ENCODE measurements at regions not wholly inside any gene's neighbourhood (a gene's known extent, or its start where the extent isn't known, plus 50 kb on each side); places are given as distances from the start of the nearest gene placed in this dataset.

DNA sequence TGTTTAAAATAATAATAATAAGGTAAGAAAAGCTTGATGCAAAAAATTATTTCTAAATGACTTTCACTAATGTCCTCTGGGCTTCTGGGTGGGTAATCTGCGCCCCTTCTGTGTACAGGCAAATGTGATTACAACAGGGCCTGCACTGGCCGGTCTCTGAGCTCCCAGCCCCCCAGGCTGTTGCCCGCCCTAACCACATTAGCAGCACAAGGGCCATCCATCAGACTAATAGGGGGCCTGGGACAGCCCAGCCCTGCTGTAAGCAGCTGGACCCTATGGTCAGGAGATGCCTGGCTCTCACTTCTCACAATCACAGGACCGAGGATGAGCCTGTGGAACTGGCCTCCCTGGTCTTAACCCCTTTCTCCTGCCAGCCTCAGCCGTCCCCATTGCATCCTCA lies 388.4 kb downstream of the BUD13 start:
- H3K4me3 ChIP-seq (ENCODE audit: low read depth, low read length) = no peak overlapping the region
- in situ Hi-C loops (cut with HindIII; ENCODE audit: low sequenced_read_pairs) = no loop called here
- DNase-seq (ENCODE audit: low read depth) = no peak
- TF ChIP-seq, protein P1, sequence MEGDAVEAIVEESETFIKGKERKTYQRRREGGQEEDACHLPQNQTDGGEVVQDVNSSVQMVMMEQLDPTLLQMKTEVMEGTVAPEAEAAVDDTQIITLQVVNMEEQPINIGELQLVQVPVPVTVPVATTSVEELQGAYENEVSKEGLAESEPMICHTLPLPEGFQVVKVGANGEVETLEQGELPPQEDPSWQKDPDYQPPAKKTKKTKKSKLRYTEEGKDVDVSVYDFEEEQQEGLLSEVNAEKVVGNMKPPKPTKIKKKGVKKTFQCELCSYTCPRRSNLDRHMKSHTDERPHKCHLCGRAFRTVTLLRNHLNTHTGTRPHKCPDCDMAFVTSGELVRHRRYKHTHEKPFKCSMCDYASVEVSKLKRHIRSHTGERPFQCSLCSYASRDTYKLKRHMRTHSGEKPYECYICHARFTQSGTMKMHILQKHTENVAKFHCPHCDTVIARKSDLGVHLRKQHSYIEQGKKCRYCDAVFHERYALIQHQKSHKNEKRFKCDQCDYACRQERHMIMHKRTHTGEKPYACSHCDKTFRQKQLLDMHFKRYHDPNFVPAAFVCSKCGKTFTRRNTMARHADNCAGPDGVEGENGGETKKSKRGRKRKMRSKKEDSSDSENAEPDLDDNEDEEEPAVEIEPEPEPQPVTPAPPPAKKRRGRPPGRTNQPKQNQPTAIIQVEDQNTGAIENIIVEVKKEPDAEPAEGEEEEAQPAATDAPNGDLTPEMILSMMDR (IDR thresholded peaks at IDR 0.05; ENCODE audit: low read depth, low read length, missing control alignments) = no peak

DNA sequence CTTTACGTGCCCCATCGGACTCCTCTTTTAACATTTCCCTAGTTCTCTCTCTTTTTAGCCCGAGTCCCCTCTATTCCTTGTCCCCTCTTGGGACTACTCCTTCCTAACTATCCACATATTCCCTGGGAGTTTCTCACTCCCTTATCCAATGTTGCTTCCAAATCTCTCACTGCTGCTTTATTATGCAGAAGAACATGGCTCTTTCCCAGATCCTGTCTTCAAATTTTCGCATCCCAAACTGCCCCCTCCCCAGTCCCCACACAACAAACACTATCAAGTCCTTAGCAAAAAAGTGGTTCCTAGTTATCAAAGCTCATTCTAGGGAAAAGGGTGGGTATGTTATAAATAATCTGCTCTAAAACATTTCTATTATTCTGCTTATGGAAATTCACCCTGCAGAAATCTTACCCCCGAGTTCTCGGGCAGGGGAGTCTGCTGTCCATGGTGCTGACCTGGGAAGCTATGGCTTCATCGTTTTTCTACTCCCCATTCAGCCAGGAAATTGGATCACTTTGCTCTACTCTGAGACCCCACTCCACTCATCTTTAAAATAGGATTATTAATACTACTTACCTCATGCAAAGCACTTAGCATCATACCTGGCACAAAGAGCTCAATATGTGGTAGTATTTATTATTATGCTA lies 393.5 kb downstream of the BUD13 start:
- TF ChIP-seq, protein P1 (IDR thresholded peaks at IDR 0.05; ENCODE audit: low read depth, low read length, missing control alignments) = no peak
- DNase-seq (ENCODE audit: low read depth) = peak; percentile 3
- H3K4me3 ChIP-seq (ENCODE audit: low read depth, low read length) = no peak overlapping the region
- in situ Hi-C loops (cut with HindIII; ENCODE audit: low sequenced_read_pairs) = no loop called here

DNA sequence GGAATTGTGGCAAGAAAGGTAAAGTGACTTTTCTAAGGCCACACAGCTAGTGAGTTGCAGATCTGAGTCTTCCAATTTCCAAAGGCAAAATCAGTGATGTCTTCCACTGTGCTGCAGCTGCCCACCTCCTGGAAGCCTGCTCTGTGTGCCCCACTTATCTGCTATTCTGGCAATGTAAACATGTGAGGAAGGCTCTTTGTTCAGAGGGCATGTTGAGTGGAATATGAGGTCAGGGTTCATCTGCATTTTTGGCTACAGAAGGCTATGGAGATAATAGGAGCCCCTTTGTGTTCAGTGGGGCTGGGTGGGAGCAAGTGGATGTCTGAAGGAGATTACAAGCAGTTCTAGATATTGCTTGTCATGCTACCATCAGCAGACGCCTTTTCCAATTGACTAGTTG lies 396.2 kb downstream of the BUD13 start:
- in situ Hi-C loops (cut with HindIII; ENCODE audit: low sequenced_read_pairs) = no loop called here
- TF ChIP-seq, protein P1 (IDR thresholded peaks at IDR 0.05; ENCODE audit: low read depth, low read length, missing control alignments) = no peak
- DNase-seq (ENCODE audit: low read depth) = no peak
- no peak overlapping the region for H3K4me3 ChIP-seq (ENCODE audit: low read depth, low read length)

DNA sequence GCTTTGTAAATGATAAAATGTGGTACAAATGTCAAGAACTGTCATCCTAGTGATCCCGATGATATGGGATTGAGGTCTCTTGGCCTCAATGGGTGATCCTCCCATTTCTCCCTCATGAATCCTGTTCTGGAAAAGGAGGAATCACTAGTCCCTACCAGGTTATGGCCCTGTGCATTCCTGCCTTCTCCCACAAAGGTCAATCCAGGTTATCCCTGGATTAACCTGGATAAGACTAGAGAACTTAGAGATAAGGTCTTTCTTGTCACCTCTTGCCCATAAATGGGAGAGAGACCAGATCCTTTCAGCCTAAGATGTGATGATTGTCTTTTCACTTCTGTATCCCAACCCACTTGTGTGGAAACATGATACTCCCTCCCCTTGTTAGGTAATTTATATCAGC lies 396.7 kb downstream of the BUD13 start:
- no peak overlapping the region for H3K4me3 ChIP-seq (ENCODE audit: low read depth, low read length)
- no peak for DNase-seq (ENCODE audit: low read depth)
- TF ChIP-seq, protein P1 (IDR thresholded peaks at IDR 0.05; ENCODE audit: low read depth, low read length, missing control alignments) = no peak
- in situ Hi-C loops (cut with HindIII; ENCODE audit: low sequenced_read_pairs) = no loop called here

DNA sequence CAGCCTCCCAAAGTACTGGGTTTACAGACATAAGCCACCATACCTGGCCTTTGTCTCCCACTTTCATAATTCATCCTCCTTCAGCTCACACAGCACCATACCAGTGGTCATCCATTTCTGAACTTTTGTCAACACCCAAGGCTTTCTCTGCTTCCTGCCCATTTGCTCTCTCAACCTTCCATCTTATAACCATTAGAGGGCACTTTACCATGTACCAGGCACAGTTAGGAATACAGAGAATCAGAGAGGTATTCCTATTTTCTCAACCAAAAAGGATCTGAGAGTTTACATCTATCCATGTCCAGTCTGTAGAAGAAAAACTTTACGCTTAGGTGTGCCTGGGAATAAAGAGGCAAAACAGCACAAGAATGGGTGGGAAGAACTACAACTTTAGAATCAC lies 397.6 kb downstream of the BUD13 start:
- DNase-seq (ENCODE audit: low read depth) = no peak
- in situ Hi-C loops (cut with HindIII; ENCODE audit: low sequenced_read_pairs) = no loop called here
- H3K4me3 ChIP-seq (ENCODE audit: low read depth, low read length) = no peak overlapping the region
- TF ChIP-seq, protein P1 (IDR thresholded peaks at IDR 0.05; ENCODE audit: low read depth, low read length, missing control alignments) = no peak

DNA sequence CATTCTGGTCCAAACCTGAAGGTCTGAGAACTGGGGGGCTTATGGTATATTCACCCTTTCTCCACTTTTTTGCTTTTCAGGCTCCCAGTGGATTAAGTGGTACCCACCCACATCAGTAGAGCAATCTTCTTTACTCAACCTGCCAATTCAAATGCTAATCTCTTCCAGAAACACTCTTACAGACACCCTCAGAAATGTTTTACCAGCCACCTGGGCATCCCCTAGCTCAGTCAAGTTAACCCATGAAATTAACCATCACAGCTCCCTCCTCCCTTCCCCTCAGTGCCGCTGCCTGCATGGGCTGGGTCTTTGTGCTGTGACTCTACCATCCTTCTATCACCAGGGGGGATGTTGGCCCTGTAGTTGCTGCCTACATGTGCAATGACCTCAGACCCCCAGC lies 398.7 kb downstream of the BUD13 start:
- no peak overlapping the region for H3K4me3 ChIP-seq (ENCODE audit: low read depth, low read length)
- DNase-seq (ENCODE audit: low read depth) = no peak
- in situ Hi-C loops (cut with HindIII; ENCODE audit: low sequenced_read_pairs) = no loop called here
- TF ChIP-seq, protein P1 (IDR thresholded peaks at IDR 0.05; ENCODE audit: low read depth, low read length, missing control alignments) = no peak
